Activated effector memory CD4-positive, alpha-beta T cell treated with Interleukin-2 at 50 U/mL for 16 hours (primary cell): ENCODE measurements at regions not wholly inside any gene's neighbourhood (a gene's known extent, or its start where the extent isn't known, plus 50 kb on each side); places are given as distances from the start of the nearest gene placed in this dataset.
"Not testable (repeated sequence)": the region's sequence is repeated elsewhere in the genome, so short reads cannot be mapped to it uniquely, and the experiment has no call there.

Experiments used
- DNase-seq: peaks from one replicate; pipeline ENCODE4 v3.0.0-alpha.2; 2020

DNA sequence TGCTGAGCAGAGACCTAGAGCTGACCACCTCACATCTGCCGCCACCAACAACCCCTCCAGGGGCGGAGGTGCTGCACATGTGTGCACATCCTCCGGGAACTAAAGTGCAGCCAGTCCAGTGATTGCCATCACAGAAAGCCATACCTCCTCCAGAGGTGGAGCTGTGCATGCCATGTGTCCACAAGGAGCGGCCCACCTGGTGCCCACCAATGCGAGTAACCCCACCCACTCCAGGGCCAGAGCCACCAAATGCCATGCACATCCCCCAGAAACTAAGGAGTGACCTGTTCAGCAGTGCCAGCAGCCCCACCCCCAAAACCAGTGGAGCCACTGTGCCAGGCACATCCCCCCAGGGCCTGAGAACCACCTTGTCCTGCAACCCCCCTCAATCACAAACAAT, 557.9 kb downstream of the UQCRFS1 start:
- DNase-seq = no peak

DNA sequence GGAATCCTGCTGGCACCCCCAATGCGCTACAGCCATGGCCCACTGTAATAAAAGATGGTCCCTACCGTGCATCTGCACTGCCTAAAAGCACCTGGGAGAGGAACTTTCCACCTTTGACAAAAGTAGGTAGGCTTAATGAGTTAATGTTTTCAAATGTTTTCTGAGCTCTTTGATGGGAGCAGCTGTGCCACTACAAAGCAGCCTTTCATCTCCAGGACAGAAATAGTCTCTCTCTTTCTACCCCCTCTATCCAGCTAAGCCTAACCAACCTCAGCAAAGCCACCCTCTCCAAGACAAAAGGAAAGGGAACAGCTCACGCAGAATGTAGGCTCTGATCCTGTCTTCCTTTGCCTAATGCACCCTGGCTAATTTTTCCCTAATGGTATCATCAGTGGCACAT, 560.2 kb downstream of the UQCRFS1 start:
- DNase-seq = no peak

DNA sequence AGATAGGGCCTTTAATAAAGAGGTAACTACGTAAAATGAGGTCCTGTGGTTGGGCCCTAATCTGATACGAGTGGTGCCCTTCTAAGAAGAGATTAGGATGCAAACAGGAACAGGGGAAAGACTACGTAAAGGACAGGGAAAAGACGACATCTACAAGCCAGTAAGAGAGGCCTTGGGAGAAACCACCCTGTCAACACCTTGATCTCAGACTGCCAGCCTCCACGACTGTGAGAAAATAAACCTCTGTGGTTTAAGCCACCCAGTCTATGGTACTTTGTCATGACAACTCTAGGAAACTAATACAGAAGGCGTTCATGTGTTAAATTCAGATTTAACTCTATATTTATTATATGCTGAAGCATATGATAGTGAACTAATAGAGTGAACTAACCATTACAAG, 566.3 kb downstream of the UQCRFS1 start:
- DNase-seq = no peak

DNA sequence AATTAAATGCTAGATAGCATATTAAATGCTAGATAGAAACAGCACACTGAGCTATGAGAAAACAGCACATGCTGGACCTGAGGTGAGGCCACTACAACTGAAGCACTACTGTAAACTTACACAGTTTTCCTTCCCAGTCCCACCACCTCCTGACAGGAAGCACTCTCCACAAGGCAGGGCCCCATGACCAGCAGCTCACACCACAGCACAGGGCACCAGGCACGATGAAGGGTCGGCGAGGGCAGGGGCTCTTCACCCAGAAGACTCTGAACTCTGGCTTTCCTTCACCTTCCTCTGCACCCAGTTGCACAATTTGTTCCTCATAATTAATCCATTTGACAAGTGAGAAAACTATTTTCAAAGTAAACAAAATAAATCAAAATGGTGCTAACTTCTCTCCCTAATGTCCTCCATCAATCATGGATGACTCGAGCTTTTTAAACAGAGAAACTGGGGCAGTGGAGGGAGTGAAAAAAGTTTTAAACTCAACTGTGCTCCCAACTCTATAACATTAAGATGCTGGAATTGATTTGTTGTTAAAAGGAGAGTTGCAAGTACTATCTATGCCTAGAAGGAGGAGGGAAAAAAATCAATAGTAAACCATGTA, 568.7 kb downstream of the UQCRFS1 start:
- no peak for DNase-seq

DNA sequence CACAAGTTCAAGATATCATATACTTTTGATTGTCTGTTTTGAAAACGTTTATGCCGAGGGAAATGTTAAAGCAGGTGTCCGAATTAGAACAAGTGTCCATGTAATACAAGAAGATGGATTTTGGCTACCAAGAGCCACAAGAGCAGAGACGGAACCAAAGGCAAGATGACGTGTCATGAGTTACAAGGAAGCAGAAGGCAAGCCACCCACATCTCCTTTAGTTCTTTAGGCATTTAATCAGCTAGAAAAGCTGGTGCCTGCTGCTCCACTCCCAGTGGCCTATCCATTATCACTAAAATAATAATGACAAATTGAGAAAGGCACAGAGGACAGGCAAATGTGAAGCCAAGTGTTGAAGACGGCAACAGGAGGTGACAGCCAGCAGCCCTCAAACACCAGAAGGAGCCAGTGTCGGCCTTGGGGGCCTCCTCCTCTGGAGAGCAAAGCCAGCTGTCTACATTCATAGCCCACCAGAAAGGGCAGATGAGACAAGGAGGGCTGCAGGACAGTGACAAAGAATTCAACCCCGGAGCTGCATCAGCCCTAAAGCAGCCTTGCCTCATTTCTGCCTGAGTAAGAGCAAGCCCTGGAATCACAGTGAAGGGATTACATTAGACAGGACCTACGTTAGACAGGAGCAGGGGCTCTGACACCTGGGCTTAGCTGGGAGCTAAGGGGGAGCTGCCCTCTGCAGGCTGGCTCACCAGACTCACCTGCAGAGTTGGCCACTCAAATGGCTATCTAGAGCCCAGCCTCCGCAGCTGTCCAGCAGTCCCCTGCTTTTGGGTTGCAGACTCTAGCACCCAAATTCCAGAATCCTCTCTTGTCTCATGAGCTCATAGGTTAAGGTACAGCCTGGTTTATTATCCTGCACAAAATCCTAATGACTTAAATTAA, 569.9 kb downstream of the UQCRFS1 start:
- no peak for DNase-seq

DNA sequence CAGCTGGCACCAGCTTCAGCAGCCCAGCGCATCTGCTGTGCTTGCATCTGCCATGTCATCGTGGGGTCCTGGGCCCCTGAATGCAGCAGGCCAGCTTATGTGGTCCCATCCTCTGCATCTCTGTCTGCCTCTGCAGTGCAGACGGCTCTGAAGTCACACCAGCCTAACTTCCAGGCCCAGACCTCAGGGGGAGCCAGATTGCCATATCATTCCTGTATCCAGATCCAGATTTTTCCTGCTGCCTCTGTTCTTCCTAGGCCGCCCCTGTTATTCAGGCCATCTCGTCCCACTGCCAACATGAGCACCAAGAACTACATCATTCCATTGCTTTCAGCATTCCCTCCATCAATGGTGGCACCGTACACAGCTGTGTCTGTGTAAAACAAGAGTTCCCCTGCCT, 571.6 kb downstream of the UQCRFS1 start:
- no peak for DNase-seq

DNA sequence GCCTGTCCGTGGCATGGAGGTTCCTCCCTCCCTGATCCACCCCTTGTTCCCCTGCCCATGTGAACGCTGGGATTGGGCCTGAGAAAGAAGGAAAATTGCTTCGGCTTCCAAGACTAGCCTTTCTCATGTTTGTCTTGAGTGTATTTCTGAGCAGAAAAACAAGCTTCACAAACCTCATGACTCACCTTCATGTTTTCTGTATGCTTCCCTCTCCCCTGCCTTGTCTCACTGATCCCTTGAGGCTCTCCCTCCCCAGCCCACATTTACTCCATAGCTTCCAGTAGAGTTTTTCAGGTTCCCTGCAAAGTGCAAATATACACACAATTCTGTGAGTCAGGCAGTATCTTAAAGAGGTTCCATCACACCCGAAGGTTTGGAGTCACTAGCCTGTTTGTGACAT, 572.4 kb downstream of the UQCRFS1 start:
- no peak for DNase-seq

DNA sequence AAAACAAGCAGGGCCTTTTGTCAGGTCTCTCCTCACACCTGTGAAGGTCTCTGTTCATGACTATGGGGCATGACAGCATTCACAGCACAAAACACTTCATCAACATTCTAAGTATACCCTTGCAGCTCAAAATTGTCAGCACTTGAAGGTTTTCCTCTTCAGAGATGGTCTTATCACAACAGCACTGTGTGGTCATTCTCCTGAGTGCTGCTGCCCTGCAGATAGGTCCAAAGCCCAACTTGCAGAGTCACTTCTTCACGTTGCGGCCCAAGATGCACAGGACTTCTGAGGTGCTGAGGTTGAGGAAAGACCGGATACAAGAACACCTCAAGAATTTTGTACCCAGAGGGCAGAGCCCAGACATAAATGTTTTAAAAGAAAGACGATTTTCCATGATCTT, 574.5 kb downstream of the UQCRFS1 start:
- DNase-seq = no peak

DNA sequence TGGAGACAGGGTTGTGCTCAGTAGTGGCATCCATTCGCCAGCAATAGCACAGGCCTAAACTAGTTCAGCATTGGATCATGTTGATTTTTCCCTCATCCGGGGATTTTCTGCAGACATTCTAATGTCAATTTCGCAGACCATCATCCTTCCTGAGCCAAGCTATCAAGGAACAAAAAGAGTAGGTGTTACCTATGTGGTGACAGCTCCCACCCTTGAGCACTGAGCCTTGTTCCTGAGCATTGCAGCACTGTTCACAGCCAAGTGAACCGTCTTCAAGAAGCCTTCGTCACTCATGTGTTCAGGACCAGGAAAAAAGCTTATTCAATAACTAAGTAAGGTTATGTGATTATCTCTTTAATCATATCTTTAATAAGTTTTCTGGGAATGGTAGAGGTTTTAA, 576.2 kb downstream of the UQCRFS1 start:
- DNase-seq = no peak

DNA sequence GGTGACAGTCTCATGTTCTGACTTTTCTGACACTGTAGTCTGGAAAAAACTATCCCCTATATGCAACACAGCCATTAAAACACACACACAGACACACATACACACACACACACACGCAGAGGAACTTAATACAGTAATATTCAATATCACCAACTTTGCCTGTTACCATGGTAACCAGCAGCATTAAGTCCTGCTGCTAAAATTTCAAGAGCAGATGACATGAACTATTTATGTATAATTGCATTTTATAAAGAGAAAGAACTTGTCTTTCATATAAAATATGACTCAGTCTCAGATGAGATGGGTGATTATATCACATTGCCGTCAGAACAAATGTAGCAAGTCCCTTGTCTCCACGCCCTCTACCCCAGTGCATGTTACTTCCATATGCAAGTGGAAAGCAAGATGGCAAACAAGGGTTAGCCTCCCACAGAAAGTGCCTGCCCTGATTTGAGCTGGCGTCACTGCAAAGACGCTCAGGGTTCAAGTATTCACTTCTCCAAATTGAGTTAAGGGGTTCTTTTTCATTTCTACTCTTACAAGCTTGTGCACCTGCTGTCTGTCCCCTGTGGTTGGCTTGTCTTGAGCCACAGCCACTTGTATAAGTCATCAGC, 576.8 kb downstream of the UQCRFS1 start:
- DNase-seq = no peak

DNA sequence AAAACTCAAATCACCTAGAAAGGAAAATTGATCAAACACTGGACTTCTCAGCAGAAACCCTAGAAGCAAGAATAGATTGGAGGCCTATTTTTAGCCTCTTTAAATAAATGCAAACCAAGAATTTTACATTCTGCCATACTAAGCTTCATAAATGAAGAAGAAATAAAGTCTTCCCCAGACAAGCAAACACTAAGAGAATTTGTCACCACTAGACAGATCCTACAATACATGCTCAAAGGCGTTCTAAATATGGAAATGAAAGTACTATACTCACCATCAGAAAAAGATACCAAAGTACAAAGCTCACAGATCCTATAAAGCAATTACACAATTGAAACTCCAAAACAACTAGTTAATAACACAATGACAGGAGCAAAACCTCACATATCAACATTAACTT, 578.1 kb downstream of the UQCRFS1 start:
- no peak for DNase-seq

DNA sequence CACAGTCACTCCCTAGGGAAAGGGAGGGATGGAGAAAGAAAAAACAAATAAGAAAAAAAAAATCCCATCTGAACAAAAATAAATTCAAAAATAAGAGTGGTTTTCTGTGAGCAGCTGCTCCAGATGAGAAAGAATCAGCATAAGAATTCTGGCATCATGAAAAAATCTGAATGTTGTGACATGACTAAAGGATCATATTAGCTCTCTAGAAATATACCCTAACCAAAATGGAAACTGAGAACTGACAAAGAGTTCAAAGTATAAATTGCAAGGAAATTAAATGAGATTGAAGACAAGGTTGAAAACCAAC, 579.0 kb downstream of the UQCRFS1 start:
- DNase-seq = no peak

DNA sequence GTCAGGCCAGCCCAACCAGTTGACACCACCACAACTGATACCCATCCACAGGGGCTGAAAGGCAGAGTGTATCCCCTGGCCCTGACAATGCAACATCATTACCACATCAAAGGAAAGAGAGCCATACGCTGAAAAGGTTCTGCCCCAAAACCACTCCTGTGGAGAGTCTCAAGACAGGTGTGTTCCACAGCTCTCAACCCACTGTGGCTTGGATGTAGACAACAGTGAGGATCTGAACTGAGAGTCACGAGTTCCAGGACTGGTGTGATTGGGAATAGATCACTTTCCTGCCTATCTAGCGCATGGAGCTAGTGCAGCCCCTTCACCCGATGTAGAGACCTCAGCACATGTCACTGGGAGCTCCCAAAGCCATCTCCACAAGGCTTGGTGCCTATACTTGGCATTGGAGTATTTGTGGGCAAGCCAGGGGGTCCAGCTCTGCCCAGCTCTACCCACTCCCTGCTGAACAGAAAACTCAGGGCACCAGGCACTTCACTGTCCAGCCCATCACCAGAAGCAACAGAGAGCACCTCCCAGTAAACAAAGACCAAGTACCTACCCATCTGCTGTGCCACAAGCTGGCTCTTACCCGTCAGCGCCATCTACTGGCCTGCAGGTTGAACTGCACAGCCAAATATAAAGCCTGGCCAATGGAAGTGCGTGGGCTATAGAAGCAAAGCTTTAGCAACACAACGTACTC, 579.5 kb downstream of the UQCRFS1 start:
- DNase-seq = no peak

DNA sequence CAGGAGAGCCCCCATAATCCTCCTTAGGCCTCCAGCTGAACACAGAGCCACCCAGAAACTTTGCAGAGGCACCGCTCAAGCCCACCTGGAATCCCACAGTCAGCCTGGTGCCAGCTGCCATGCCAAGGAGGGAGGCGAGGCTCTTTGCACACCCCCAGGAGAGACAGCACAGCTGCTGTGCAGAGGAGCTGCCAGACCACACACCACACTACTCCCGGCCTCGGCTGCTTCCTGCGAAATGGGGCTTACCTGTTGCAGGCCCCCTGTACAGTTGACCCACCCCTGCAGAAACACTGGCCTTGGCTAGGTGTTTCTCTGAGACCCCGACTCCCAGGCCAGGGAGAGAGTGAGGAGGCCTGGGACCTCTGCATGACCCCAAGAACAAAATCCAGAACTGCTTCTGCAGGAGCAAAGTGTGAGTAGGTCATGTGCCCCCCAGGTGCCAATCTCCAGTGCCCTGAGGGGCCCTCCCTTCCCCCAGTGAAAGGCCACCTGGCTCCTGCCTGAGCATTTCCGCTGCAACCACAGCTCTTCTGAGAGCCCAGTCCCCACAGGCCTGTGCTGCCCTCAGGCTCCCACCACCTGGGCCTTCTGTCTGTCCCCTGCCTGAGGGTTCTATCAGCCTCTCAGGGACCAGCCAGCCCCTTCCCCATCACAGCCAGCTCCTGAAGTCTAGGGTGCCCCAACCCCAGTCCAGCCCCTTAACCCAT, 580.4 kb downstream of the UQCRFS1 start:
- no peak for DNase-seq

DNA sequence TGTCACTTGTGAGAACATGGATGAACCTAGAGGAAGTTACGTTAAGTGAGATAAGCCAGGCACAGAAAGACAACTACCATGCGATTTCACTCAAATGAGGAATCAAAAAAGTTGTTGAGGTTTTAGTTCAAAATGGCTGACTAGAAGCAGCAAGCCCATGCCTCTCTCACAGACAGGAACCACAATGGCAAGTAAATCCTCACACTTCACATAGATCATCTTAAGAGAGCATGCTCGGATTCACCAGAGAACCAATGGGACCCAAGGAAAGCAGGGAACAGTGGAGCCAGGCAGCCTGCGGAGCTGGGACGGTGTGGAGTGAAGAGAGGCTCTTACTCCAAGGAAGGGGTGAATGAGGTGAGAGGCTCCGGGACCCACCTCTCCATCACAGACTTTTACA, 581.0 kb downstream of the UQCRFS1 start:
- DNase-seq = no peak

DNA sequence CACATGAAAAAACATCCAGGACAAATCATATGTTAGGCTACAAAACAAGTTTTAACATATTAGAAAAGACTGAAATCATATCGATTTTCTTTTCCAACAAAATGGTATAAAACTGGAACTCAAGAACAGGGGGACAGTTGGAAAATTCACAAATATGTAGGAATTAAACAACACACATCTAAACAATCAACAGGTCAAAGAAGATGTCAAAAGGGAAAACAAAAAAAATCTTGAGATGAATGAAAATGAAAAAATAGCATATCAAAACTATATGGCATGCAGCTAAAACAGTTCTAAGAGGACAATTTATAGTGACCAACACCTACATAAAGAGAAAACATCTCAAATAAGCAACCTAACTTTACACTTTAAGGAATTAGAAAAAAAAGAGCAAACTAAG, 585.3 kb downstream of the UQCRFS1 start:
- no peak for DNase-seq

DNA sequence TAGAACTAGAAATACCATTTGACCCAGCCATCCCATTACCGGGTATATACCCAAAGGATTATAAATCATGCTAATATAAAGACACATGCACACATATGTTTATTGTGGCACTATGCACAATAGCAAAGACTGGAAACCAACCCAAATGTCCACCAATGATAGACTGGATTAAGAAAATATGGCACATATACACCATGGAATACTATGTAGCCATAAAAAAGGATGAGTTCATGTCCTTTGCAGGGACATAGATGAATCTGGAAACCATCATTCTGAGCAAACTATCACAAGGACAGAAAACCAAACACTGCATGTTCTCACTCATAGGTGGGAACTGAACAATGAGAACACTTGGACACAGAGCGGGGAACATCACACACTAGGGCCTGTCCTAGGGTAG, 586.5 kb downstream of the UQCRFS1 start:
- DNase-seq = not testable (repeated sequence)

DNA sequence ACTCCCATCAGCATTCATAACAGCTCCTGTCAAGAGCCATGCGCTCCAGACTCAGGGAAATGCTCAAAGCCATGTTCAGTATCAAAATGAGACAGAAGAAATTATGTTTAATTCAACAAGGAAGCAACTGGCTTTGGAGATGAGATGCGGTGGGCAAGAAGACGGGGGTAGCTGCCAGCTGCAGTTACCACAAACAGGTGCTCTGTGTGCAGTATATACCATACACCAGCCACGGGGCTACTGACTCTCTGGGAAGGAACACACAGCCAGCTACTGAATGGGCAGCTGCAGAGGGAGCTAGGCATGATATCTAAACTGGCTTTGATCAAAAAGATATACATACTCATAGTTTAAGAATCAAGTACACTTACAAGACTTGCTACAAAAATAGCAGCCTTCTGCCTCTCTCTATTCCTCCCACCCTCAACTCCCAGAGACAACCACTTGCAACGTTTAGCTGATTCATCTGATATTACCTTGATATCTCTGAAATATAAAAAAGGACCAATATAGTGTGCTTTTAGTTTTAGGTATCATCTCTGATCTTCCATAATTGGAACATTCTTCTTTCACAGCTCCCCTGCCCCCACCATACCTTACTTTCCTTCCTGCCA, 593.0 kb downstream of the UQCRFS1 start:
- no peak for DNase-seq

DNA sequence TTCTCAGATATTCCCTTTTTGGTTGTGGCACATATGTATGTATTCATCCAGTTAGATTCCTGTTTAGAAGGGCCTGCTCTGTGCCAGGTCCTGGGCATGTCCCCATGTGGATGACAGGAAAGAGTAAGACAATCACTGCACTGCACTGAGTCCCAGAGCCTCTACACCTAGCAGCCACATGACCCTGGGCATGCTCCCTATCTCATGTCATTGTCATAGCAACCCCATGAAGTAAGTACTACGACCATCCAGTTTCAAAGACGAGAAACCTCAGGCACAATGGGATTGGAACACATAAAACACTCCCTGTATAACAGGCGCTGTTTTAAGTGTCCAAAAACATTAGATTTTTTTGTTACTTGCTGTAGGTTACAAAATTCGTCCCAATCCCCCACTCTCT, 594.4 kb downstream of the UQCRFS1 start:
- DNase-seq = no peak

DNA sequence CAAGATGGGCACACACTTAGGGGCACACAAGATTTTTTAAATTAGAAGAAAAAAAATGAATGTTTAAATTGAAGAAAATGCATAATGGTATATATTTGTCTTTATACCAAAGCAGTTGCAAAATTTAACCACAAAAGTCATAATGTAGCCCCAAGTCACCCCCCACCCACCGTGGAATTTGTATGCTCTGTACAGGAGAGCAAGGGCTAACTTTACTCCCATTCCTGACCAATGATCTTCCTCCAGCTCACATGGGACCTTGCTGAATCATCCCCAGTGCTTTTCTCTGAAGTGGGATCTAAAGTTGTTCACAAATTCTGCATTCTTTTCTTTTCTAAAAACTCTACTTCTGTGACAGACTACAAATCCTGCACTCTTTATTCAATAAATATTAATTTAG, 597.0 kb downstream of the UQCRFS1 start:
- DNase-seq = no peak

DNA sequence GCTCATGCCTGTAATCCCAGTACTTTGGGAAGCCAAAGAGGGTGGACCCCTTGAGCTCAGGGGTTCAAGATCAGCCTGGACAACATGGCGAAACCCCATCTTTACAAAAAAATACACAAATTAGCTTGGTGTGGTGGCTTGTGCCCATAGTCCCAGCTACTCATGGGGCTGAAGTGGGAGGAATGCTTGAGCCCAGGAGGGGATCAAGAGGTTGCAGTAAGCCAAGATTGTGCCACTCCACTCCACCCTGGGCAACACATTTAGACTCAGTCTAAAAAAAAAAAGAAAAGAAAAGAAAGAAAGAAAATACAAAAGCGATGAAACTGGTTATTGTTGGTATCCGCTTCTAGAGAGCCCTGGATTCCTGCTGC, 597.4 kb downstream of the UQCRFS1 start:
- no peak for DNase-seq

DNA sequence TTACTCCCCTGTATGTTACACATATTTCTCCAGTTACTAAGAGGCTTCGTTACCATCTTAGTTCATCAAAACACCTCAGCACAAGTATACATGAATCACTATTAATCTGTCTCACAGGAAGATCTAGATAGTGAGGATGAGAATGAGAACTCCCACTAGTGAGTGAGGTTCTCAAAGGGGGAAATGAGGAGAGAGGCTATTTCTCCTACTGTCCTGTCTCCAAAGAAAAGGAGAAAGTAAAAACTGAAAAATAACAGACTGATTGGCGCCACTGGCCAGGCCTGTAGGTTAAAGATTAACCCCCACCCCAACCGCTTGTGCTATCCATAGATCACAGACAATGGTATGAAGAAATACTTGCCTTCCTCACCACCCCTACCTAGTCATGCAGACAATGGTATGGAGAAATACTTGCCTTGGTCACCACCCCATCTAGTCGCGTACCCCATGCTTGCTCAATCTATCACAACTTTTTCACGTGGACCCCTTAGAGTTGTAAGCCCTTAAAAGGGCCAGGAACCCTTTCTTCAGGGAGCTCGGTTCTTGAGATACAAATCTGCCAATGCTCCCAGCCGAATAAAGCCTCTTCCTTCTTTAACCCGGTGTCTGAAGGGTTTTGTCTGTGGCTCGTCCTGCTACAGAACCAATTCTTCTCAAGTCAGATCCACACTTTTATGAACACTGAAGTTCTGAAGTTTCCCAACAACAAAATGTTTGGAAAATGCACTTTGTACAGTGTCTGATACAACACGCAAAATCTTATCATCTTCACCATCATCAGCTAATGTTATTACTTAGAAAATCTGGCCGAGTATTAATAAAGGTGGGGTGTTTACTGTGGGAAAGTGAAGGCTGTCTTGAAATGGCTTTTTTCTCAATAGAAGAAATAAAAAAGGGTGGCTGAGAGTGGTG, 598.1 kb downstream of the UQCRFS1 start:
- no peak for DNase-seq
